Mesenchymal stem cell (in vitro differentiated cells and primary cell): ENCODE measurements at regions not wholly inside any gene's neighbourhood (a gene's known extent, or its start where the extent isn't known, plus 50 kb on each side); places are given as distances from the start of the nearest gene placed in this dataset.

Source experiments
- DNase-seq: peaks from one replicate; pipeline ENCODE4 v3.0.0-alpha.2; 2013
- H2AFZ ChIP-seq: one replicate; pipeline ENCODE4 v1.6.1; 2013; ENCODE audit warnings: low read depth, mild to moderate bottlenecking, control low read depth, inconsistent platforms, low read length, moderate library complexity
- H2AK5ac ChIP-seq: 2 replicates; pipeline ENCODE4 v1.6.1; 2013; ENCODE audit warnings: low read length, moderate library complexity, mild to moderate bottlenecking, inconsistent platforms; ENCODE audit not compliant: severe bottlenecking
- H2BK120ac ChIP-seq: one replicate; pipeline ENCODE4 v1.6.1; 2013; ENCODE audit warnings: low read depth, mild to moderate bottlenecking, inconsistent platforms, low read length, moderate library complexity
- H2BK12ac ChIP-seq, 2 experiments: one replicate each; pipeline ENCODE4 v1.6.1; 2013; ENCODE audit warnings: inconsistent platforms in 2 of 2, low read length in 2 of 2, mild to moderate bottlenecking in 2 of 2, moderate library complexity in 2 of 2, control low read depth in 1 of 2
- H2BK15ac ChIP-seq: one replicate; pipeline ENCODE4 v1.6.1; 2013; ENCODE audit warnings: mild to moderate bottlenecking, low read depth, inconsistent platforms; ENCODE audit not compliant: poor library complexity, severe bottlenecking
- H2BK5ac ChIP-seq: 2 replicates; pipeline ENCODE4 v1.6.1; 2013; ENCODE audit warnings: low read depth, mild to moderate bottlenecking, low read length, control low read depth, inconsistent platforms; ENCODE audit not compliant: poor library complexity, severe bottlenecking
- H3K14ac ChIP-seq, 2 experiments: one replicate each; pipeline ENCODE4 v1.6.1; 2013; ENCODE audit warnings: inconsistent platforms in 2 of 2, low read length in 2 of 2, control low read depth in 1 of 2, mild to moderate bottlenecking in 1 of 2, moderate library complexity in 1 of 2
- H3K18ac ChIP-seq, 2 experiments: one replicate each; pipeline ENCODE4 v1.6.1; 2013; ENCODE audit warnings: inconsistent platforms in 2 of 2, low read length in 2 of 2, control low read depth in 1 of 2, low read depth in 1 of 2, mild to moderate bottlenecking in 1 of 2
- H3K23ac ChIP-seq, 2 experiments: one replicate each; pipeline ENCODE4 v1.6.1; 2013; ENCODE audit warnings: inconsistent platforms in 2 of 2, low read length in 2 of 2, mild to moderate bottlenecking in 2 of 2, moderate library complexity in 2 of 2, control low read depth in 1 of 2
- H3K27ac ChIP-seq: 2 replicates; pipeline ENCODE4 v1.5.1; 2013; ENCODE audit warnings: mild to moderate bottlenecking, moderate library complexity, low read length, control low read depth, inconsistent platforms; ENCODE audit not compliant: poor library complexity, severe bottlenecking
- H3K27me3 ChIP-seq, 2 experiments: 2 replicates each; pipeline versions ENCODE4 v1.6.1 to v1.7.0; 2013; ENCODE audit warnings: low read length in 2 of 2, mild to moderate bottlenecking in 2 of 2, moderate library complexity in 2 of 2, control low read depth in 1 of 2, inconsistent platforms in 1 of 2; ENCODE audit not compliant: control insufficient read depth in 1 of 2, insufficient read depth in 1 of 2
- H3K36me3 ChIP-seq, 2 experiments: 2 replicates each; pipeline versions ENCODE4 v1.6.1 to v1.7.0; 2013; ENCODE audit warnings: low read length in 2 of 2, control low read depth in 1 of 2, inconsistent platforms in 1 of 2, low read depth in 1 of 2, mild to moderate bottlenecking in 1 of 2; ENCODE audit not compliant: insufficient read depth in 2 of 2, control insufficient read depth in 1 of 2
- H3K4ac ChIP-seq, 2 experiments: one replicate each; pipeline ENCODE4 v1.6.1; 2013; ENCODE audit warnings: inconsistent platforms in 2 of 2, low read length in 2 of 2, mild to moderate bottlenecking in 2 of 2, moderate library complexity in 2 of 2, control low read depth in 1 of 2, low read depth in 1 of 2
- H3K4me1 ChIP-seq: 2 replicates; pipeline ENCODE4 v1.6.1; 2013; ENCODE audit warnings: low read depth, low read length, control low read depth; ENCODE audit not compliant: control insufficient read depth, insufficient read depth
- H3K4me2 ChIP-seq: 2 replicates; pipeline ENCODE4 v1.6.1; 2013; ENCODE audit warnings: low read length, mild to moderate bottlenecking, inconsistent platforms; ENCODE audit not compliant: poor library complexity, severe bottlenecking
- H3K4me3 ChIP-seq, 2 experiments: 2 replicates each; pipeline versions ENCODE4 v1.5.1 to v1.7.0; 2013; ENCODE audit warnings: low read length in 2 of 2, mild to moderate bottlenecking in 2 of 2, control low read depth in 1 of 2, low read depth in 1 of 2; ENCODE audit not compliant: insufficient read depth in 1 of 2
- H3K79me1 ChIP-seq: replicated peaks from 2 replicates; pipeline ENCODE4 v1.6.1; 2013; ENCODE audit warnings: mild to moderate bottlenecking, control low read depth, low read length, inconsistent platforms; ENCODE audit not compliant: poor library complexity, severe bottlenecking
- H3K9ac ChIP-seq: 2 replicates; pipeline ENCODE4 v1.7.0; 2013; ENCODE audit warnings: mild to moderate bottlenecking, low read length, moderate library complexity
- H3K9me3 ChIP-seq: 2 replicates; pipeline ENCODE4 v1.7.0; 2013; ENCODE audit warnings: mild to moderate bottlenecking, low read length; ENCODE audit not compliant: control insufficient read depth
- H4K8ac ChIP-seq: one replicate; pipeline ENCODE4 v1.6.1; 2013; ENCODE audit warnings: inconsistent platforms, mild to moderate bottlenecking, low read length, moderate library complexity
- H4K91ac ChIP-seq: one replicate; pipeline ENCODE4 v1.6.1; 2013; ENCODE audit warnings: mild to moderate bottlenecking, low read length, inconsistent platforms
- WGBS: methylation state at CpG from one replicate; pipeline ENCODE4 v1.1.7; 2013; ENCODE audit warnings: mixed read lengths; 5-methylcytosine and 5-hydroxymethylcytosine counted together

GRCh38 chr4:111499706-111500105 is 645.5 kb upstream of the FAM241A start:
- Histone ChIP-seq H3K4me1 (no peaks in the 10 kb centered on the region), H2BK12ac (no peak overlapping the region), H3K79me1 (no peaks in the 10 kb centered on the region), H2AFZ (no peak overlapping the region), H2BK15ac (no peak overlapping the region), H3K9ac (no peak overlapping the region), H3K23ac (no peak overlapping the region), H3K27me3 (no peaks in the 10 kb centered on the region), H2BK5ac (no peak overlapping the region), H4K8ac (no peak overlapping the region), H3K14ac (no peak overlapping the region), H3K36me3 (no peaks in the 10 kb centered on the region), H4K91ac (no peak overlapping the region), H3K4ac (no peak overlapping the region), H3K18ac (no peak overlapping the region), H3K4me3 (no peak overlapping the region), H3K27ac (no peak overlapping the region), H3K4me2 (no peak overlapping the region), H3K9me3 (no peaks in the 10 kb centered on the region), H2BK120ac (no peak overlapping the region), H2AK5ac (no peak overlapping the region)
- 100% methylated on average over 1 of the region's 1 CpG for WGBS
- DNase-seq, result no peak

GRCh38 chr4:111500858-111501257 is 644.4 kb upstream of the FAM241A start:
- H2AK5ac ChIP-seq, result no peak overlapping the region
- no peak overlapping the region for H3K9ac ChIP-seq
- no peak overlapping the region for H3K27ac ChIP-seq
- H2BK120ac ChIP-seq, result no peak overlapping the region
- H2BK12ac ChIP-seq, result no peak overlapping the region
- H3K23ac ChIP-seq, result no peak overlapping the region
- H3K27me3 ChIP-seq, result no peaks in the 10 kb centered on the region
- DNase-seq, result no peak
- H3K14ac ChIP-seq, result no peak overlapping the region
- no peak overlapping the region for H4K8ac ChIP-seq
- no peak overlapping the region for H4K91ac ChIP-seq
- H3K9me3 ChIP-seq, result no peaks in the 10 kb centered on the region
- no peaks in the 10 kb centered on the region for H3K4me1 ChIP-seq
- H3K18ac ChIP-seq, result no peak overlapping the region
- H2BK5ac ChIP-seq, result no peak overlapping the region
- no peaks in the 10 kb centered on the region for H3K79me1 ChIP-seq
- H3K36me3 ChIP-seq, result no peaks in the 10 kb centered on the region
- H3K4ac ChIP-seq, result no peak overlapping the region
- H2BK15ac ChIP-seq, result no peak overlapping the region
- no peak overlapping the region for H2AFZ ChIP-seq
- no peak overlapping the region for H3K4me3 ChIP-seq
- 98% methylated on average over 3 of the region's 3 CpGs for WGBS
- H3K4me2 ChIP-seq, result no peak overlapping the region

- no peak overlapping the region for H3K27ac ChIP-seq
- H3K4ac ChIP-seq, result no peak overlapping the region
- H3K79me1 ChIP-seq, result no peaks in the 10 kb centered on the region
- no peak overlapping the region for H3K23ac ChIP-seq
- H3K18ac ChIP-seq, result no peak overlapping the region
- H4K91ac ChIP-seq, result no peak overlapping the region
- H3K4me3 ChIP-seq, result no peak overlapping the region
- H3K4me1 ChIP-seq, result no peaks in the 10 kb centered on the region
- no peak overlapping the region for H3K4me2 ChIP-seq
- H2BK15ac ChIP-seq, result no peak overlapping the region
- H2BK5ac ChIP-seq, result no peak overlapping the region
- H3K36me3 ChIP-seq, result no peaks in the 10 kb centered on the region
- H3K14ac ChIP-seq, result no peak overlapping the region
- no peak for DNase-seq
- H3K27me3 ChIP-seq, result no peaks in the 10 kb centered on the region
- no peak overlapping the region for H2BK12ac ChIP-seq
- no peak overlapping the region for H2BK120ac ChIP-seq
- no peaks in the 10 kb centered on the region for H3K9me3 ChIP-seq
- H4K8ac ChIP-seq, result no peak overlapping the region
- H3K9ac ChIP-seq, result no peak overlapping the region
- 92% methylated on average over 2 of the region's 2 CpGs for WGBS
- H2AFZ ChIP-seq, result no peak overlapping the region
- no peak overlapping the region for H2AK5ac ChIP-seq
Observed at GRCh38 chr4:111501946-111502345, 643.3 kb upstream of the FAM241A start.

GRCh38 chr4:111502626-111503025 is 642.6 kb upstream of the FAM241A start:
- H3K9ac ChIP-seq, result no peak overlapping the region
- no peak overlapping the region for H2BK12ac ChIP-seq
- no peak overlapping the region for H3K18ac ChIP-seq
- H3K9me3 ChIP-seq, result no peaks in the 10 kb centered on the region
- H3K23ac ChIP-seq, result no peak overlapping the region
- H4K91ac ChIP-seq, result no peak overlapping the region
- H2AFZ ChIP-seq, result no peak overlapping the region
- no peak overlapping the region for H2BK15ac ChIP-seq
- no peak overlapping the region for H2BK120ac ChIP-seq
- H2BK5ac ChIP-seq, result no peak overlapping the region
- H3K4me3 ChIP-seq, result no peak overlapping the region
- no peaks in the 10 kb centered on the region for H3K79me1 ChIP-seq
- no peaks in the 10 kb centered on the region for H3K27me3 ChIP-seq
- WGBS, result no CpG with 5 or more reads among the region's 2 CpGs
- no peak overlapping the region for H2AK5ac ChIP-seq
- no peak for DNase-seq
- no peak overlapping the region for H3K4me2 ChIP-seq
- no peak overlapping the region for H3K4ac ChIP-seq
- H3K27ac ChIP-seq, result no peak overlapping the region
- no peak overlapping the region for H3K14ac ChIP-seq
- no peak overlapping the region for H4K8ac ChIP-seq
- H3K4me1 ChIP-seq, result no peaks in the 10 kb centered on the region
- no peaks in the 10 kb centered on the region for H3K36me3 ChIP-seq
